ENCODE measurements at regions not wholly inside any gene's neighbourhood (a gene's known extent, or its start where the extent isn't known, plus 50 kb on each side); places are given as distances from the start of the nearest gene placed in this dataset.

DNA sequence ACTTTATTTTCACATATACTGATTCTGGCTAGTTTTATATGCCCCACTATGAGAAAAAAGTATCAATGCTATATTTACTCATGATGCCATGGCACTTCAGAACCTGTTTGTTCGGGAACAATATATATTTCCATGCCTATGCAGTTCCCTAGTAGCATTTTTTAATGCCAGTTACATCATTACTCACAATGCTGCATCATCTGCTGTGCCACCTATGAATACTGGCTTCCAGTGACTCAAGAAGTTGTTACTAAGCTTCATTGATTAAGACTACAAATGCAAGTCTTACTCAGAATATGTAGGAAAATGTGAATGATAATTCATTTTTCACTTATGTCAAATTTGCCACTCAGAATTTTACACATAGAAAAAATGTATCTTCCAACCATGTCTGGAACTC lies 97.9 kb downstream of the MAFB start:
- no peak for DNase-seq (ENCODE audit: low spot score)

DNA sequence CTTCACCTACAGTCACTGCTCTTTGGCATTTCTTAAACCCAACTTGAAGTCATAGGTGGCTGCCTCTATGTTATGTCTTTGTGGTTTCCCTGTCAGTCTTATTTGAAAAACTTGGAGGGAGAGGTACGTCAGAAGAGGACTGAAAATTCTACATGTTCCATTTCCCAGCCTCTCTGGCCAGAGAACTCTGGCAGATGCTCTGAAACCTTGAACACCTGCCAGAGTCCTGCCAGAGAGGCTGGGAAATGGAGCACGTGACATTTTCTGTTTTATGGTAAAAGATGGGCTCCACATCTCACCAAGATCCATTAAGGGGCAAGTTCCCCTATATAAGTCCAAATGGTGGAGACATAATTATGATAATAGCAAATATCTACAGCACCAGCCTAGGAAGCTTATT lies 99.5 kb downstream of the MAFB start:
- DNase-seq (ENCODE audit: low spot score) = no peak

DNA sequence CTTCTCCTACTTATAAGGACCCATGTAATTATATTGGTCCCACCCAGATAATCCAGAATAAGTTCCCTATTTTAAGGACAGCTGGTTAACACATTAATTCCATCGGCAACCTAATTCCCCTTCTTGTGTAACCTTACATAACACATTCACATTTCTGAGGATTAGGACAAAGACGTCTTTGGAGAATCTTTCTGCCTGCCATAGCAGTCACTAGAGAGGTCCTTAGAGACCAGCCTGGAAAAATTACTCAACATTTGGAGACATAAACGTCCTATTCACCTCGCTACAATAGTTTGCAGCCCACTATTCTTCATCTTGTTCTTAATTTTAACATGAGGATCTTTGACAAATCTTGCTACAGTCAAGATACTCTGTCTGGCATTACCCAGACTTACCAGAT lies 100.1 kb downstream of the MAFB start:
- no peak for DNase-seq (ENCODE audit: low spot score)

DNA sequence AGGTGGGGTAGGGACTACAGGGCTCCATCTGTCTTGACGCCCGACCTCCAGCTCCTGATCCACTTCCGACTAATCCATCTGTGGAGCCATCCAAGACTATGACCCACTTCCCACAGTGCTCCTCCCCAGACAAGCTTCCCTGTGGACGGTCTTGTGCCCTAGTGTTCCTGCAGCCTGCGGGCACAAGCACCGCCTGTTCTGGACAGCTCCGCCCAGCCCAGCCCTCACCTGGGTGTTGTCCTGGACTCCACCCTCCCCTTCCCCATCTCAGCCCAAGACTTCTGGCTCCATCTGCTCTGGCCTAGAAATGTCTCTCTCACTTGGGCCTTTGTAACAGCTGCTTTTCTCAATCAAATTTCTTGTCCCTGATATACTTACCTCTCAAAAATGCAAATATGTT lies 102.0 kb downstream of the MAFB start:
- peak; percentile 32 for DNase-seq (ENCODE audit: low spot score)

DNA sequence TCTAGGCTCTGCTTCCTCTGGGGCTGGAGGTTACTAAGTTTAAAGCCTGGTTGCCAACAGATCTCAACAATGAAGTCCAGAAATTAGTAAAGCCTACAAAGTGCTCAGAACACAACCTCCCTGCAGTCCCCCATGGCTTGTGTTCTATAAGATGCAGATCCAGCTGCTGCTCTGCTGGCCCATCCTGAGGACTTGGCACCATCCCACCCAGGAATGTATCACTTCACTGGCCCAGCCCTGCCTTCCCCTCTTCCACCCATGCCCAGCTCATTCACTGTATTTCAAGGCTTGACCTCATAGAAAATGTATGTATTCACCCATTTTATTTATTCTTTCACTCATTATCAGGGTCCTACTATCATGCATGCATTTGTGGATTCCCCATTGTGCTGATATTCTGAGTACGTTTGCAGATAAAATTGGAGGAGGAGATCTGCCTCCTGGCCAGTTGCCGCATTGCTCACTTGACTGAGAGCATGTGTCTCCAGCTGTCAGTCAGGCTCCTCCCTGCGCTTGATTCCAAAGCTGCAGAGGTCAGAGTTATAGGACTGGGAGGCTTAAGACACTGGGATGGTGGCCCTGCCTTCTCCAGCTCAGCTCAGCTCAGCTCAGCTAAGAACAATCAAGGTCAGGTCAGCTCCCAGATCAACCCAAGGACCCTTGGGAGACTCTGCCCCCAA lies 104.8 kb downstream of the MAFB start:
- DNase-seq (ENCODE audit: low spot score) = no peak

DNA sequence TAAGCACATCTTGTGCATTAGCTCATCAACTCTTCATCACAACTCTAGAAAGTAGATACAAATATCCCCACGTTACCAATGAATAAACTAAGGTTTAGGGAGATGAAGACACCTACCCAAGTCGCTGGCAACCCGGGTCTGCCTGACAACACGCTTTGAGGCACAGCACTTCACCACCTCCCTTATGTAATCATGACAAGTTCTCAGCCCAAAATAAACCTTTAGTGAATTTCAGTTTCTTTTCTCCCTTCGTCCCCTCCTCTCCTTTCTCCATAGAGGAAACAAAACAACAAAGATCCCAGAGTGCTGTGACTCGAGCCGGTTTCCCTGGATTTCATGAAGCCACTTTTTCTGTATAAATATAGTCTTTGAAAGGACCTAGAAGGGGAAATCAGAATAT lies 105.4 kb downstream of the MAFB start:
- no peak for DNase-seq (ENCODE audit: low spot score)

DNA sequence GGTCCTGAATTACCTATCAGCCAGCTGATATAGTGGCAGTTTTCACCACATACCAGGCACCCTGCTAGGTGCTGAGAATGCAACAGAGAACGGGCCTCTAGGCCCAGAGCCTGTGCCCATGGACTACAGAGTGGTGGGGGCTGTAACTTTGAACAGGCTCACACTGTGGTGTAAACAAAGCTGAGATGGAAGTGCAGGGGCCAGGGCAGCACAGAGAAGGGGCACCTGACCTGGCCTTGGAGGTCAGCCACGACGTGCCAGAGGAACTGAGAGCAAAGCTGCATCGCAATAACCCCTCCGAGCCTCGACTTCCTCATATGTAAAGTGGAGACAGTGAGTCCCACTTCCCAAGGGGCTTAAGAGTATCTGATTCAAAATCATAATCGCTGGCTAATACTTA lies 105.8 kb downstream of the MAFB start:
- no peak for DNase-seq (ENCODE audit: low spot score)

DNA sequence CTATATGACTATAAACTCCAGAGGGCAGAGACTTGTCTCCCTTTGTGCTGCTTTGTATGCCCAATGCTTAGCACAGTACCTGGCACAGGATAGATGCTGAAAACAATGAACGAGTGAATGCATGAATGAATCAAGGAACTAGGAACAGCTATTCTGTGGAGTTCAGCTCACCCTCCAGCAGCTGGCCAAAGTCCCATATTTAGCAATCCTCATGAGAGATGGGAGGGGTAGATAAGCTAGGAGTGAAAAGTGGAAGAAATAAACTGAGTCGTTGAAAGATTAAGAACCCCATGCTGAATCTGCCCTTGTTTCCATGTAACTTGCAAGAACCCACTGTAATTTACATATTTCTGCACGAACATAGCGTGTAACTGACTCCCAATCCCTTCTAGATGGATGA lies 106.5 kb downstream of the MAFB start:
- peak; percentile 28 for DNase-seq (ENCODE audit: low spot score)

DNA sequence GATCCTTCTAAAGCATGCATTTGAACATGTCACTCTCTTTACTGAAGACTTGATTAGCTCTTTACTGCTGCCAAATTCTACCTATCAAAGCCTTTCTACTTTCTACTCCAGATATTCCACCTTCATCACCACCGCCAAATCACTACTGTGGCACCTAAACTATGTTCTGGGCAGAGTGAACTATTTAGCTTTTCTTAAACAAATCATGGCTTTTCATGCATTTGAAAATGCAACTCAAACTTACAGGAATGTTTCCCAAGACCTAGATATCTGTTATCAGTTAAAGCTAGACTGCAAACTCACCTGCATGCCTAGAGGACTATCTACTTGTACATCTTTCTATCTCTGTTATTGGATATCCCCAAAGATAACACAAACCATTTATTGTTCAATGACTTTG lies 109.3 kb downstream of the MAFB start:
- DNase-seq (ENCODE audit: low spot score) = no peak

DNA sequence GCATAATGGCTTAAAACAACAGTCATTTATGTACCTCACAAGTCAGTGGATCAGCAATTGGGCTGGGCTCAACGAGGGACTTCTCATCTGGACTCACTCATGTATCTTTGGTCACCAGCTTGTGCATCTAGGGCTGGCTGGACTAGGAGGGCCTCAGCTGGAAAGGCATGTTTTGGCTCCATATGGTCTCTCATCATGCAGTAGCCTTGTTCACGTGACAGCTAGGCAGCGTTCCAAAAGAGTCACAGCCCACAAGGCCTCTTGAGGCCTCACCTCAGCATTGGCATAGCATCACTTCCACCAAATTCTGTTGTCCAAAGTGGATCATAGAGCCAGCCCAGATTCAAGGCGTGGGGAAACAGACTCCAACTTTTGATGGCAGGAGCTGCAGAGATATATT lies 110.1 kb downstream of the MAFB start:
- DNase-seq (ENCODE audit: low spot score) = no peak

DNA sequence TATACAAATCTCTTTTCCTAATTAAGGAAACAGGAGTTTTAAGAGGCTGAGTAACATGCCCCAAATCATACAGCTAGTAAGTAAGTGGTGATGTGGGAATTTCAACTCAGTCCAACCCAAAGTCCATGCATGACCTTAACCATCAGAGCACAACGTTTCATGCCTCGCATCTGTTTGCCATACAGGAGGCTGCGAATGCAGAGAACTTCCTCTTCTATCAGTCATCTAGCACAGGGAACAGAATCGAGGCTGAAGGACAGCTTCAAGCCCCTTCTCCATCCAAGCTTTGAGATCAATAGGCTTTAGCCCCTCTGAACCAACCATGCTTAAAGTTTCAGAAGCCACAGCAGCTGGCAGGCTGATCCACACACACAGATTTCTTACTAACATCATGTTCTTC lies 113.2 kb downstream of the MAFB start:
- DNase-seq (ENCODE audit: low spot score) = no peak

DNA sequence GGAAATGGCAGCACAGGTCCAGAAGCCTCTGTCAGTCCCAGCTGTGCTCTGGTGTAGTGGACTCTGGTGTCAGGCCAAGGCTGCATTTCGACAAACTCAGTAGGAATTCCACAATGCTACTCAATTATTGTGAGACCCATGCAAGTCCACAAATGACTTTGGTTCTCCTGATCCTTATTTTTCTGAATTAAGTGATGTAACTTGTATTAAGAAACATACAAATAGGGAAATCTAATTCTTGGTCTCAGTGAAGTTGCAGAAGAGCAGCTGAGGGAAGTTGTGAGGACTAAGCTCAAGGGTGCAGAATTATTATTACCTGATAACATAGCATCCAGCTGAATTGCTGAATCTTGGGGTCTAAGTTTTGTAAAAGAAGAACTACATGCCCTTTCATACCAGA lies 116.8 kb downstream of the MAFB start:
- no peak for DNase-seq (ENCODE audit: low spot score)

DNA sequence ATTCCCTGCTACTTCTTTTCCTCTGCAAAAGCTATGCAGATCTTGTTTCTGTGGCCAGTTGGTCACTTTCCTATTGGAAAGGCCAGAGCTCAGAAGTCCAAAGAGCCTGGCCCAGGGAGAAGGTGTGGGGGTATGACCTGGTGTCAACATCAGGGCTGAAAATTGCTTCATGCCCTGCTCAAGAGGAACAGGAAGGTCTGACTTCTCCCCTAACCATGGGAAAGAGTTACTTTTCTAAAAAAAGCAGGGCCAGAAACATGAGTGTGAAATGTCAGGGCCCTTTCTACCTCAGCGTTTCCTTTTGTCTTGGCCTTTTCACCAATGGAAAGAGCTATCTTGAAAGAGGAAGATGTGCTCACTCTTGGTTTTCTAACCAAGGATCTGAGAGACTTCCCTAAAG lies 117.4 kb downstream of the MAFB start:
- no peak for DNase-seq (ENCODE audit: low spot score)

DNA sequence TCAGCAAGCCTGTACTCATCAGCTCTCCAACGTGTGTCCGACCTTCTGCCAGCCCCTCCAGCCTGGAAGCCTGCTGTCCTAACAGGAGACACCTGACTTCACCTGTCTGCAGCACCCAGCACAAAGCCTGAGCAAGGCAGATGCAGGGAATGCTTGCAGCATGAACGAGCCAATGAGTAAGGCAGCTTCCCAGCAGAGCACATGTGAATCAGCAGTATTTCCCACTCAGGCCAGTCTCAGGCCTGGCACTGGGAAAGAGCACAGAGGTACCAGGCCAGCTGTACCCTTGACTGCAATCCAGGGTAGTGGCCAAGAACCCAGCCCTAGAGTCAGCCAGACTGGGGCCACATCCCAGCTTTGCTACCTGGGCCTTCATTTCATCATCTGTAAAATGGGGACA lies 120.8 kb downstream of the MAFB start:
- no peak for DNase-seq (ENCODE audit: low spot score)

DNA sequence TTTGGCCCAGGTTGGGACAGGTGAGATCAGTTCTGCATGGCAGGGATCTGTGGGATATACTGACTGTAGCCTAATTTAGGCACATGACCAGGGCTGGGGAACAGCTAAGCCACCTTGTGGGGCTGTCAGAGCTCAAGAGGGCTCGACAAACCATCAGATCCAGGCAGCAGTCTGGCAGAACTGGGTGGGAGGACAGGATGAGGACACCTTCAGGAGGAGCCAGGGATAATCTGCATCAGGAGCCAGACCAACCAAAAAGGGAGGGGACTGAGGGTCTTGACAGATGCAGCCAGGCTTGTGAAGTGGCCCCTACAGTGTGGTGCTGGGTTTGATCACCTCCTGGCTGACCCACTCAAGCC lies 123.4 kb downstream of the MAFB start:
- DNase-seq (ENCODE audit: low spot score) = peak; percentile 28

DNA sequence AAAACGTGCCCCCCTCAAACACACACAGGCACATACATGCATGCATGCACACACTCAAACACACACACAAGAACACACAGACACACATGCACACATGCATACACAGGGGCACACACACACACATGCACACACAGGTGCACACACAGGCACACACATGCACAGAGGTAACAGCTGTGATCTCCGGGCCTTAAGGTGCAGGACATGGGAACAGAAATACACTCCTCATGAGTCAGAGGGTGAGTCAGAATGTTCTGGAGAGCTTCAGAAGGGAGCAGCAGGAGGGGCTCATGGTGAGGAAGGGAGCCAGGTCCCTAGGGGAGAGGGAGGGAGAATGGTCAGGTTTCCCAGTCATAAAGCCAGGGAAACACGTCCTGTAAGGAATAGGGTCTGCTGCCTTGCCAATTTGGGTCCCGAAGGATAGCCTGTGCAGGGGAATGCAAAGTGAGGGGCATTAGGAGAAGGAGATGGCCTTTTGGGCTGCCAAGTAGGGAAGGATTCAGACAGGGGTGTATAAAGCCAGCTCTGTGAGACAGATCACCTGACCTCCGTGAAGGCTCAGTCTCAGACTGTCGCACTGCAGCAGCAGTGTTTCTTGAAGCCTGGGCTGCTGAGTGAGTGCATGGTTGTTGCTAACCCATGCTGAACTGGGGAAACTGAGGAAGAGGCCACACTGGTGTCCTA lies 123.9 kb downstream of the MAFB start:
- DNase-seq (ENCODE audit: low spot score) = peak; percentile 90

DNA sequence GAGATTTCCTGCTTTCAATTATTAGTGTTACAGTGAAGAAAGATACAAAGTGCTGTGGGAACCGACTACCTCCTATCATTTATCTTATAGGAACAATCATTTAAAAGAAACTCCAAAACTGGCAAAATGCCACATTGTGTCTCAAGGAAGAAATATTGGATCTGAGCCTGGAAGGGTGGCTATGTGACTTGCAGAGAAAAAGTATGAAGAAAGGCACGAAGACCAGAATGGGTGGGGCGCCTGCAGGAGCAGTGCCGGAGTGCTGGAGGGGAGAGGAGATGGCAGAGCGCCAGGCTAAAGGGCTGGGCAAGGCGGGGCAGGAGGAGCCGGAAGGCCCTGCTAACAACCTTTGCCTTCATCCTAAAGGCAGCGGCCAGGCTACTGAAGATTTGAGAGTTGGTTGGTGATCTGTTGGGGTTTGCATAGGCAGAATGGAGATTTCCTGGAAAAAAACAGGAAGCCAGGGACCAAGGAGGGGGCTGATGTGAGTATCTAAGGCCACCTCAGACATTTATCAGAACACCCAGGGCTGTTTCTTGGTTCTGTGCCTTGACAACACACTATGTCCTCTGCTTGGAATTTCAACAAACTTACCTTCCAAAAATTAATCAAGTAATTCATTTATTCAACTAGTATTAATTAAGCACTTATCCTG lies 125.6 kb downstream of the MAFB start:
- DNase-seq (ENCODE audit: low spot score) = peak; percentile 100

DNA sequence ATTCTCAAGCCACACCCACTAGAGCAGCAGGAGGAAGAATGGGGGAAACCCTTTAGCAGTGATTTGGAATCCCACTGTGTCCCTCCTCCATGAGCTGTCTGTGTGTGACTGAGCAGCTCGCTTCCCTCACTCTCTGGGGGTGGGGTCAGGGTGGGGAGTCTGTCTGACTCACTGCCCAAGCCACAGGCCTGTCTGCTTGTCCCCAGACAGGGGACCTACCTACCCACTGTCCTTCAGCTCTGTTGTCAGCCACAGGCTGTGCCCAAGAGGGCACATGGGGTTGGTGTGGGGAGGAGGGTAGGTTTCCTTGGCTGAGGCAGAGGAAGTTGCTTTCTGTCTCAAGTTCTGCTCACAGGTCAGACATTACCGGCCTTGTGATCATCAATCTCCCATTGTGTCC lies 127.0 kb downstream of the MAFB start:
- peak; percentile 82 for DNase-seq (ENCODE audit: low spot score)

DNA sequence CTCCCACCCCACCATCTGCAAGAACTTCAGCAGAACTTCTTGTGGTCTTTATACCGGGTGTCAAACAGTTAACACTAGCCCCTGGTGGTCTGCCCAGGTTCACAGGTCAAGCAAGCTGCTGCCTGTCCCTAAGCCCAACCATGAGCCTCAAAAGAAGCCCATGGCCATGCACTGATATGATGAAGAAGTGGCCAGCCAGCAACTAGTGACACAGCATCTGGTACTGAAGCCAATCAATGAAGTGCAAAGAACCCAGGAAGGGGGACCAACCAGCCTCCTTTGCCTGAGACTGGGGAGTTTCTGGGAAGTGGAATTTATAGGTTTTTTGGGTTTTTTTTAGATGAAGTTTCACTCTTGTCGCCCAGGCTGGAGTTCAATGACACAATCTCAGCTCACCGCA lies 127.8 kb downstream of the MAFB start:
- no peak for DNase-seq (ENCODE audit: low spot score)

DNA sequence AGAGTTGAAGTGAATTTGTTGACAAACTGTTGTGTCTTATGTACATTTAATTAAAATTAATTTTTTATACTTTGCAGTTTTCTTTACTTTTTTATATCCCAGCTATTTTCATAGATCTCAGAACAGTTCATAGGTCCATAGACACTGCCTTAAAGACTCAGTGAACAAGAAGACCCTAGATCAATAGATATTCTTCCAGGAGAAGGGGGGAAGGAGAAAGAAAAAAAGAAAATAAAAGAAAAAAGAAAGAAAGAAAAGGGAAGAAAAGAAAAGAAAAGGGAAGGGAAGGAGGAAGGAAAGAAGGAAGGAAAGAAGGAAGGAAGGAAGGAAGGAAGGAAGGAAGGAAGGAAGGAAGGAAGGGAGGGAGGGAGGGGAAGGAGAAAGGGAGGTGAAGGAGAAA lies 130.8 kb downstream of the MAFB start:
- DNase-seq (ENCODE audit: low spot score) = no peak

DNA sequence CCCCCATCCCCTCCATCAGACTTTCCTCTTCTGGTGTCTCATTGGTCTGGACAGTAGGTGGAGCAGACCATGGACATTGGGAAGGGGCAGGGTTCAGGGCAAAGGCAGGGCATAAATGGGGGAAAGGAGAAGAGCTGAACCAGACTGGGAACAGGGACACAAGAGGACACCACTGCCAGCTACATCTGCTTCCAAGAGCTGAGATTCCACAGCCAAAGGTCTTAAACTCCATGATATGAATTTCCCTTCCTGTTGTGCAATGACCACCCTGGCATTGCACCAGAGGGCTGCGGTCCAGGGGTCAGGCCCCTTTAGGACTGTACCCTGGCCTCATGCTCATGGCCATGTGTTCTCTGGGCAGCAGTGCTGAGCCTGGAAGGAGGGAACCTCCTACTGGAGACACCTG lies 137.9 kb downstream of the MAFB start:
- no peak for DNase-seq (ENCODE audit: low spot score)

DNA sequence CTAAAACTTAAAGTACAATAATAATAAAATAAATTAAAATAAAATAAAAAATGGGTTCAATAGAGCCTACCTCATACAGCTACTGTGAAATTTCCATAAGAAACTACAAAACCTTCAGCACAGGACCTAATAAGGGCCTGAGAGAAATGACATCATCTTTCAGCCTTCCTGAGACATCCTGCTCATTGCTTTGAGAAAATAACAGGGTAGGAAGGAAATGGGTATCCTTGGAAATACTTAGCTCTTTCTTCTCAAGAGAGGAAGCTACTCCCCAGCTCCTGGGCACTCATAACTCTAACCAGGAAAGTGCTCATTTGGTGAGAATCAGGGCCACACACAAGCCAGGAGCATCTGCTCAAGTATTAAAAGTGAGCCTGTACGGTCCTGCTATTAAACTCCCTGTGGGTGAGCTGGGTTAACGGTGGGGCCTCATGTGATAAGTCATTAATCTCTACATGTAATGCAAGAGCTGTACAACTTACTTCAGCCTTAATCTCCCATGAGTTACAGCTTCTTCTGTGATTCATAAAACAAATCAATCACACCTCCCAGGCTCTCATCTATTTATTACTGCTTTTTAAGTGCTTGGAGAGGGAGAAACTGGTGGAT lies 141.4 kb downstream of the MAFB start:
- DNase-seq (ENCODE audit: low spot score) = no peak

DNA sequence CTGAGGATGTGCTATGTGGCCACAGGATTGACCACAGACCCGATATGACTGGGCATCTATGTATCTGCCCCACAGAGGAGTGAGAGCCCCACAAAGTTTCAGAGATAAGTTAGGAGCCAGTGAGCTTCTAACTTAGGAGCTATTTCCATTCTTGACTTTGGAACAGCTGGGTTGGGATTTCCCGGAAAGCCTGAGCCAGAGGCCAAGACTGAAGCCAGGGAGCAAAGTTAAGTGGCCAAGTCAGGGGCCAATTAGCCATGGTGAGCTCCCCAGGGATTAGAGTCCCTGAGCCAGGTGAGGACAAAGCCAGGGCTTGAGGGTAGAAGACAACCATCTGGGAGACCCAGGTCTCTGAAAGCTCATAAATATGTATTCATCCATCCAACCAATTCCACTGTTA lies 143.6 kb downstream of the MAFB start:
- no peak for DNase-seq (ENCODE audit: low spot score)
